Right lobe of liver (tissue), 6 donors: ENCODE measurements at regions not wholly inside any gene's neighbourhood (a gene's known extent, or its start where the extent isn't known, plus 50 kb on each side); places are given as distances from the start of the nearest gene placed in this dataset.

ENCODE experiments used
- ATAC-seq, 4 donors: fragments of 200-7000 bp; cut with Tn5 transposase; one replicate each; pipeline ENCODE4 v1.9.1; 2020; ENCODE audit warnings: mild to moderate bottlenecking in 4 of 4, moderate library complexity in 4 of 4
- DNase-seq, 3 donors: peaks; one replicate each; pipeline ENCODE4 v3.0.0-alpha.2; 2020
- H3K27ac ChIP-seq, 3 donors: fragments of 200-600 bp; one replicate each; pipeline ENCODE4 v1.8.0; 2022
- H3K27me3 ChIP-seq, 2 donors: fragments of 200-600 bp; one replicate each; pipeline ENCODE4 v1.8.0; 2022
- H3K36me3 ChIP-seq, 4 donors: fragments of 200-600 bp; sonication (generic) in 1 of 4; one replicate each; pipeline versions ENCODE4 v1.5.1 to v1.8.0; 2017 to 2022; ENCODE audit warnings: control low read depth in 1 of 4
- H3K4me1 ChIP-seq, 4 donors: fragments of 200-600 bp; sonication (generic) in 1 of 4; one replicate each; pipeline versions ENCODE4 v1.5.1 to v1.8.0; 2017 to 2022; ENCODE audit warnings: control low read depth in 1 of 4
- H3K4me3 ChIP-seq, 3 donors: fragments of 200-600 bp; one replicate each; pipeline ENCODE4 v1.8.0; 2022
- H3K9me3 ChIP-seq, 4 donors: fragments of 200-600 bp; sonication (generic) in 1 of 4; one replicate each; pipeline versions ENCODE4 v1.5.1 to v1.8.0; 2017 to 2022; ENCODE audit warnings: control low read depth in 1 of 4
- CTCF ChIP-seq, 4 donors: fragments of 200-600 bp in 3 of 4; fragments of 450-650 bp in 1 of 4; IDR thresholded peaks; one replicate each; pipeline versions ENCODE4 v1.5.1 to v1.8.0; 2016 to 2022; ENCODE audit warnings: antibody characterized with exemption in 4 of 4, mild to moderate bottlenecking in 2 of 4
- POLR2A ChIP-seq: fragments of 450-650 bp; IDR thresholded peaks from one replicate; pipeline ENCODE4 v1.6.1; 2017; ENCODE audit warnings: antibody characterized with exemption, mild to moderate bottlenecking
- WGBS: methylation state at CpG from one replicate; pipeline ENCODE4 v1.1.6; 2018; ENCODE audit warnings: low coverage, low lambda C conversion rate; ENCODE audit not compliant: insufficient coverage; ENCODE audit errors: missing lambda C conversion rate; 5-methylcytosine and 5-hydroxymethylcytosine counted together
- intact Hi-C, 2 donors: fragments of 100-400 bp; cut with DNase I; formaldehyde crosslinking; loops; one replicate each; pipeline versions ENCODE4 v1.11.2 to v1.14.1; 2022
- donor health status: DM: no; HTN: yes; CAD: no.
- donor health status: DM: no; HTN: no; CAD: no.
- donor health status: DM: no; HTN: no; CAD: no.
- donor health status: DM: no; HTN: yes; CAD: no.
- donor health status: DM: no; HTN: yes; CAD: no.

DNA sequence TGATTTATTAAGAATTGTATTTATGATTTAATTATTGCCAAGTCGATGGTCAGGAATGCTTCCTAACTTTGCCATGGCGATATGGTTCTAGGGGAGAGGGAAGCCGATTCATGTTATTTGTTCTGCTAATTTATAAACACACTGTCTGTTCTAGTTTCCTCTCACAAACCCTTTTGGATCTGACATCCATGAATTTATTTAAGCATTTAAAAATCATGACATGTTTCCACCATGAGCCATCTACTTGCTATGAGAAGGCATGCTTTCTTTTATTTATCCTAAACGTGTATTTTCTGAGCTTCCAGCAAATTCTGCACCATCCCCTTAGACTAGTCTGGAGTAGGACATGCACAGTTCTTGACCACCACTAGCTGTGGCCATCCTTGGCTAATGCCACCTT lies 136.6 kb upstream of the STC2 start:
- DNase-seq (no peak), ATAC-seq (no peak)
- H3K4me1 ChIP-seq, result no peaks in the 10 kb centered on the region
- no peaks in the 10 kb centered on the region for H3K9me3 ChIP-seq
- no peak overlapping the region for H3K27ac ChIP-seq
- WGBS, result 62% methylated on average over 4 of the region's 4 CpGs
- no peaks in the 10 kb centered on the region for H3K27me3 ChIP-seq
- intact Hi-C loops, result no loop called here
- no peaks in the 10 kb centered on the region for H3K36me3 ChIP-seq
- no peak overlapping the region for H3K4me3 ChIP-seq
- no peak for TF ChIP-seq CTCF (IDR thresholded peaks at IDR 0.05)
- TF ChIP-seq POLR2A, result no peak

DNA sequence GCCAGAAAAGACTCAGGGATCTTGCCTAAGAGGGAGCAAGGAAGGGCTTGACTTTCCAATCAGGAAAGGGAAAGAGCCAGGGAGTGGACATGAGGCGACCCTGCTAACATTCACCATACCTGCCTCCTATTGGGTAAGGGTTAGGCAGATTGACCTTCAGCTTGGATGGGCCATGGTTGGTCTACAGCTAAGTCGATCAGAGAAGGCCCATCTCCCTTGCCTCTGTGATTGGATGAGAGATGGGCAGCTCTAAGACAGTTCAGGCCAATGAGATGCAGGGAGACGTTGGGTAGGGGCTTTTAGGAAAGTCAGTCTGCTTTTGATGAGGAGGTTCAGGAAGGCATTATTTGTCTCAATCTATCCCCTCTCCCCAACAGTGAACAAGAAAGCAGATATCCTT lies 135.0 kb upstream of the STC2 start:
- Histone ChIP-seq H3K27me3 (no peaks in the 10 kb centered on the region), H3K36me3 (no peaks in the 10 kb centered on the region), H3K4me3 (no peak overlapping the region), H3K9me3 (no peaks in the 10 kb centered on the region), H3K4me1 (no peaks in the 10 kb centered on the region), H3K27ac (no peak overlapping the region)
- DNase-seq (no peak), ATAC-seq (no peak)
- WGBS, result 83% methylated on average over 2 of the region's 3 CpGs
- intact Hi-C loops, result no loop called here
- TF ChIP-seq POLR2A (no peak), CTCF (IDR thresholded peaks at IDR 0.05) (no peak)

DNA sequence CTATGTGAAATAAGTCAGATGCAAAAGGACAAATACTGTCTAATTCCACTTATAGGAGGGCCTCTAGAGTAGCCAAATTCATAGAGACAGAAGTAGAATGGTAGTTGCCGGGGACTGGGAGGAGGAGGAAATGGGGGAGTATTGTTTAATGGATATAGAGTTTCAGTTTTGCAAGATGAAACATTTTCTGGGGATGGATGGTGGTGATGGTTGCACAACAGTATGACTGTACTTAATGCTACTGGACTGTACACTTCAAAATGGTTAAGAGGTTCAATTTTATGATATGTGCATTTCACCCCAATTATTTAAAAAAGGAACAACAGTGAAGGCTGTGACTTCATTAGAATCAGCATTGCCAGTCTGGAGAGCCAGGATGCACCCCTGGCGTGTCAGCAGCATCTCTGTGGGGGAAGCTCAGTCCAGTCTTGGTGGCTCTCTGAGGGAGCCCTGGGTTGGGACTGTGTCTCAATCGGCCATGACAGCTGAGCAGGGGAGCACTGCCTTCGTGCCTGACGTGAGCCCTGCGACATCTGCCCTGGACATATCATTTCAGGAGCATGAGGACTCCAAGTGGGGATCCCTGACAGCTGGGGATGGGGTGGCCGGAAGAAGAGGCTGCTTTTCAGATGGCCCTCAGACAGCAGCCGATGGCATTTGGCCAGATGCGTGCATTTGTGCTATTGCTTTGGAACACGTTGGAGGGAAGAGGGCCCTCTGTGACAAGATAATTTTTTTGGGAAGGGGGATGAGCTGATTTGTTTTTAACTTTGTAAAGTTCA lies 130.8 kb upstream of the STC2 start:
- Histone ChIP-seq H3K27ac (no peak overlapping the region), H3K4me3 (no peak overlapping the region), H3K4me1 (no peaks in the 10 kb centered on the region), H3K9me3 (no peaks in the 10 kb centered on the region), H3K36me3 (no peaks in the 10 kb centered on the region), H3K27me3 (no peaks in the 10 kb centered on the region)
- TF ChIP-seq CTCF (IDR thresholded peaks at IDR 0.05), result no peak
- TF ChIP-seq POLR2A, result no peak
- intact Hi-C loops, result no loop called here
- DNase-seq (no peak), ATAC-seq (no peak)
- WGBS, result 39% methylated on average over 3 of the region's 10 CpGs

GRCh38 chr5:173457482-173457881 lies 129.3 kb upstream of the STC2 start:
- H3K4me3 ChIP-seq, result no peak overlapping the region
- no peaks in the 10 kb centered on the region for H3K27me3 ChIP-seq
- intact Hi-C loops, result no loop called here
- no peaks in the 10 kb centered on the region for H3K36me3 ChIP-seq
- TF ChIP-seq POLR2A, result no peak
- no peak for TF ChIP-seq CTCF (IDR thresholded peaks at IDR 0.05)
- no peak overlapping the region for H3K27ac ChIP-seq
- H3K4me1 ChIP-seq, result peaks cover 0 to 8% (median 3%) of the 10 kb centered on the region in 4 donors
- no peaks in the 10 kb centered on the region for H3K9me3 ChIP-seq
- DNase-seq, result no peak
- no peak for ATAC-seq
- WGBS, result 35% methylated on average over 5 of the region's 5 CpGs
